GM12891 (cell line): ENCODE measurements at regions not wholly inside any gene's neighbourhood (a gene's known extent, or its start where the extent isn't known, plus 50 kb on each side); places are given as distances from the start of the nearest gene placed in this dataset.

Source experiments
- POLR2A ChIP-seq: IDR thresholded peaks from 2 replicates; pipeline ENCODE4 v1.6.1; 2011; ENCODE audit warnings: low read depth, low read length, control low read depth
- POLR2AphosphoS5 ChIP-seq: IDR thresholded peaks from 2 replicates; pipeline ENCODE4 v1.6.1; 2011; ENCODE audit warnings: low read depth, low read length, control low read depth
- SPI1 ChIP-seq: IDR thresholded peaks from 2 replicates; pipeline ENCODE4 v1.6.1; 2011; ENCODE audit warnings: low read depth, low read length, control low read depth

- TF ChIP-seq POLR2AphosphoS5 (no peak), POLR2A (no peak), SPI1 (no peak)
Observed at GRCh38 chr9:95756101-95756500, 119.4 kb upstream of the ERCC6L2 start.
